Activated naive CD8-positive, alpha-beta T cell treated with anti-CD3 and anti-CD28 coated beads, Interleukin-2, amount 50 U/mL, for 24 hours (primary cell): ENCODE measurements at regions not wholly inside any gene's neighbourhood (a gene's known extent, or its start where the extent isn't known, plus 50 kb on each side); places are given as distances from the start of the nearest gene placed in this dataset.

Source experiments
- ATAC-seq: fragments of 150-1000 bp; cut with Tn5 transposase; one replicate; pipeline ENCODE4 v1.10.0; 2021
- DNase-seq: peaks from one replicate; pipeline ENCODE4 v3.0.0; 2021
- H3K27ac Mint-ChIP-seq: one replicate; pipeline ENCODE4 v1.8.0; 2021; ENCODE audit warnings: mild to moderate bottlenecking, mixed read lengths
- H3K27me3 Mint-ChIP-seq: one replicate; pipeline ENCODE4 v1.8.0; 2021; ENCODE audit warnings: mixed read lengths
- H3K36me3 Mint-ChIP-seq: one replicate; pipeline ENCODE4 v1.8.0; 2021; ENCODE audit warnings: low read depth, mixed read lengths
- H3K4me1 Mint-ChIP-seq: one replicate; pipeline ENCODE4 v1.8.0; 2021; ENCODE audit warnings: mixed read lengths
- H3K4me3 Mint-ChIP-seq: one replicate; pipeline ENCODE4 v1.8.0; 2021; ENCODE audit warnings: mild to moderate bottlenecking, moderate library complexity, mixed read lengths
- H3K9me3 Mint-ChIP-seq: one replicate; pipeline ENCODE4 v1.8.0; 2021; ENCODE audit warnings: mixed read lengths

GRCh38 chr17:77667478-77667877 lies 291.0 kb upstream of the TNRC6C start:
- no peaks in the 10 kb centered on the region for H3K27me3 Mint-ChIP-seq
- peak; percentile 33 for ATAC-seq
- no peak for DNase-seq
- peak overlapping the region; percentile 92 for H3K27ac Mint-ChIP-seq
- H3K9me3 Mint-ChIP-seq: peaks cover 17% of the 10 kb centered on the region
- H3K36me3 Mint-ChIP-seq: peaks cover 21% of the 10 kb centered on the region
- H3K4me3 Mint-ChIP-seq: peak overlapping the region; percentile 82
- peaks cover 37% of the 10 kb centered on the region for H3K4me1 Mint-ChIP-seq

- no peak overlapping the region for H3K27ac Mint-ChIP-seq
- peaks cover 17% of the 10 kb centered on the region for H3K9me3 Mint-ChIP-seq
- peak overlapping the region; percentile 33 for H3K4me3 Mint-ChIP-seq
- ATAC-seq: no peak
- peaks cover 41% of the 10 kb centered on the region for H3K4me1 Mint-ChIP-seq
- no peaks in the 10 kb centered on the region for H3K27me3 Mint-ChIP-seq
- H3K36me3 Mint-ChIP-seq: peaks cover 26% of the 10 kb centered on the region
- no peak for DNase-seq
These were observed 290.0 kb upstream of the TNRC6C start for GRCh38 chr17:77668518-77668917.

GRCh38 chr17:77670173-77670572 lies 288.3 kb upstream of the TNRC6C start:
- peaks cover 28% of the 10 kb centered on the region for H3K36me3 Mint-ChIP-seq
- ATAC-seq (no peak), DNase-seq (no peak)
- H3K27me3 Mint-ChIP-seq: no peaks in the 10 kb centered on the region
- H3K27ac Mint-ChIP-seq: no peak overlapping the region
- H3K9me3 Mint-ChIP-seq: peaks cover 17% of the 10 kb centered on the region
- H3K4me1 Mint-ChIP-seq: peaks cover 41% of the 10 kb centered on the region
- H3K4me3 Mint-ChIP-seq: no peak overlapping the region

- no peak for DNase-seq
- ATAC-seq: no peak
- Mint-ChIP-seq H3K27me3 (no peaks in the 10 kb centered on the region), H3K4me3 (no peak overlapping the region), H3K36me3 (peaks cover 11% of the 10 kb centered on the region), H3K27ac (no peak overlapping the region), H3K4me1 (peaks cover 11% of the 10 kb centered on the region), H3K9me3 (no peaks in the 10 kb centered on the region)
These were observed 284.1 kb upstream of the TNRC6C start for GRCh38 chr17:77674358-77674757.

- Mint-ChIP-seq H3K4me1 (peaks cover 6% of the 10 kb centered on the region), H3K27ac (no peak overlapping the region), H3K4me3 (no peak overlapping the region), H3K9me3 (no peaks in the 10 kb centered on the region), H3K36me3 (peaks cover 7% of the 10 kb centered on the region), H3K27me3 (no peaks in the 10 kb centered on the region)
- no peak for DNase-seq
- no peak for ATAC-seq
These were observed 283.1 kb upstream of the TNRC6C start for GRCh38 chr17:77675411-77675810.

- no peak overlapping the region for H3K4me3 Mint-ChIP-seq
These were observed 282.7 kb upstream of the TNRC6C start for GRCh38 chr17:77675816-77676215.

GRCh38 chr17:77676237-77676661 lies 282.3 kb upstream of the TNRC6C start:
- H3K4me3 Mint-ChIP-seq: no peak overlapping the region
- peaks cover 6% of the 10 kb centered on the region for H3K4me1 Mint-ChIP-seq
- no peaks in the 10 kb centered on the region for H3K27me3 Mint-ChIP-seq
- H3K27ac Mint-ChIP-seq: no peak overlapping the region
- H3K36me3 Mint-ChIP-seq: peaks cover 7% of the 10 kb centered on the region
- ATAC-seq (no peak), DNase-seq (no peak)
- H3K9me3 Mint-ChIP-seq: no peaks in the 10 kb centered on the region

More at GRCh38 chr17:77675816-77676215, 282.7 kb upstream of the TNRC6C start:
- peaks cover 7% of the 10 kb centered on the region for H3K36me3 Mint-ChIP-seq
- H3K27ac Mint-ChIP-seq: no peak overlapping the region
- no peak for DNase-seq
- no peaks in the 10 kb centered on the region for H3K27me3 Mint-ChIP-seq
- peaks cover 6% of the 10 kb centered on the region for H3K4me1 Mint-ChIP-seq
- ATAC-seq: no peak
- H3K9me3 Mint-ChIP-seq: no peaks in the 10 kb centered on the region

- DNase-seq (no peak), ATAC-seq (no peak)
- Mint-ChIP-seq H3K27ac (no peak overlapping the region), H3K9me3 (no peaks in the 10 kb centered on the region), H3K4me1 (peaks cover 4% of the 10 kb centered on the region), H3K27me3 (no peaks in the 10 kb centered on the region), H3K4me3 (no peak overlapping the region), H3K36me3 (peaks cover 7% of the 10 kb centered on the region)
These were observed 281.3 kb upstream of the TNRC6C start for GRCh38 chr17:77677211-77677610.

- Mint-ChIP-seq H3K4me1 (peaks cover 4% of the 10 kb centered on the region), H3K27me3 (no peaks in the 10 kb centered on the region), H3K4me3 (no peak overlapping the region), H3K9me3 (no peaks in the 10 kb centered on the region), H3K36me3 (peaks cover 7% of the 10 kb centered on the region), H3K27ac (no peak overlapping the region)
- ATAC-seq (no peak), DNase-seq (no peak)
These were observed 280.9 kb upstream of the TNRC6C start for GRCh38 chr17:77677630-77678029.

GRCh38 chr17:77679589-77679988 lies 278.9 kb upstream of the TNRC6C start:
- no peak overlapping the region for H3K27ac Mint-ChIP-seq
- H3K4me1 Mint-ChIP-seq: no peaks in the 10 kb centered on the region
- H3K27me3 Mint-ChIP-seq: no peaks in the 10 kb centered on the region
- no peak for ATAC-seq
- H3K4me3 Mint-ChIP-seq: no peak overlapping the region
- no peaks in the 10 kb centered on the region for H3K36me3 Mint-ChIP-seq
- H3K9me3 Mint-ChIP-seq: no peaks in the 10 kb centered on the region
- no peak for DNase-seq

- peaks cover 2% of the 10 kb centered on the region for H3K27me3 Mint-ChIP-seq
- no peak overlapping the region for H3K4me3 Mint-ChIP-seq
- no peaks in the 10 kb centered on the region for H3K9me3 Mint-ChIP-seq
- no peaks in the 10 kb centered on the region for H3K4me1 Mint-ChIP-seq
- ATAC-seq (no peak), DNase-seq (no peak)
- H3K36me3 Mint-ChIP-seq: no peaks in the 10 kb centered on the region
- H3K27ac Mint-ChIP-seq: no peak overlapping the region
These were observed 276.6 kb upstream of the TNRC6C start for GRCh38 chr17:77681861-77682260.

GRCh38 chr17:77684803-77685798 lies 273.4 kb upstream of the TNRC6C start:
- no peak for DNase-seq
- H3K9me3 Mint-ChIP-seq: no peaks in the 10 kb centered on the region
- H3K27me3 Mint-ChIP-seq: peaks cover 2% of the 10 kb centered on the region
- no peak for ATAC-seq
- H3K27ac Mint-ChIP-seq: no peak overlapping the region
- peaks cover under 1% of the 10 kb centered on the region for H3K4me1 Mint-ChIP-seq
- no peak overlapping the region for H3K4me3 Mint-ChIP-seq
- H3K36me3 Mint-ChIP-seq: no peaks in the 10 kb centered on the region

- Mint-ChIP-seq H3K27ac (no peak overlapping the region), H3K36me3 (no peaks in the 10 kb centered on the region), H3K4me3 (no peak overlapping the region), H3K4me1 (peaks cover 9% of the 10 kb centered on the region), H3K9me3 (no peaks in the 10 kb centered on the region), H3K27me3 (peaks cover 2% of the 10 kb centered on the region)
- no peak for DNase-seq
- no peak for ATAC-seq
These were observed 272.5 kb upstream of the TNRC6C start for GRCh38 chr17:77685881-77686486.

- H3K9me3 Mint-ChIP-seq: no peaks in the 10 kb centered on the region
- H3K27me3 Mint-ChIP-seq: peaks cover 6% of the 10 kb centered on the region
- no peak overlapping the region for H3K4me3 Mint-ChIP-seq
- no peak overlapping the region for H3K27ac Mint-ChIP-seq
- DNase-seq: no peak
- H3K36me3 Mint-ChIP-seq: no peaks in the 10 kb centered on the region
- H3K4me1 Mint-ChIP-seq: peaks cover 18% of the 10 kb centered on the region
- no peak for ATAC-seq
These were observed 271.6 kb upstream of the TNRC6C start for GRCh38 chr17:77686903-77687302.

GRCh38 chr17:77687417-77687816 lies 271.1 kb upstream of the TNRC6C start:
- DNase-seq (no peak), ATAC-seq (no peak)
- Mint-ChIP-seq H3K4me3 (no peak overlapping the region), H3K27me3 (peaks cover 6% of the 10 kb centered on the region), H3K4me1 (peaks cover 24% of the 10 kb centered on the region), H3K27ac (no peak overlapping the region), H3K9me3 (no peaks in the 10 kb centered on the region), H3K36me3 (no peaks in the 10 kb centered on the region)
